ENCODE measurements at regions not wholly inside any gene's neighbourhood (a gene's known extent, or its start where the extent isn't known, plus 50 kb on each side); places are given as distances from the start of the nearest gene placed in this dataset.

DNA sequence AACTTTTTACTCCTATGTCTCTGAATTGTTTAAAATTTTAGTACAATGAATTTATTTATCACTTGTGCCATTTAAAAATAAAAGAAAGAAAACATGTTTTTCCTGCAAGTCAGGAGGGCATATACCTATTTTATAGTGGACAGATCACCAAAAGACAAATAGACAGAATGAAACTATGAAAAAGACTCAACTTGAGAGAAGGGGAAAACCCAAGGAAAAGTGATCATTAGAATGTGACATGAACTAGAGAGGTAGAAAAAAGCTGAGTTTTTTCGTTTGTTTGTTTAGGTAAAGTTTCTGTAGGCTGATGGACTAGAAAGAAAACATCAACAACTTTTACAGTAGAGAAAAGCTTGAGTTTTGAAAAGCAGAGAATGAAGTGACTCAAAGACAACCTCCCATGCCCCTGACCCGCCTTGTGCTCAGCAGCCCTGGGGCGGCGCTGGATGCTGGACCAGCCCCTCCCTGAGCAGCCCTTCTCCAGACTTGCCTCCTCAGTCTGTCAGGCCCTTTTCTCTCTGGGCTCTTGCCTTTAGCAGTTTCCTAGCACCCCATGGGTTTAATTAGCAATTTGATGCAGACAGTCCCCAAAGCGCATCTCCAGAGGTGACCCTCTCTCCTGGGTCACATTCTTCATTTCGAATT is 95.1 kb upstream of the ARID2 start:
- no peak overlapping the region for H3K27ac Mint-ChIP-seq (ENCODE audit: unreplicated experiment)
- H3K4me3 Mint-ChIP-seq (ENCODE audit: unreplicated experiment), result no peak overlapping the region
- no peak for DNase-seq (ENCODE audit: low spot score)
- TF ChIP-seq, protein P1, sequence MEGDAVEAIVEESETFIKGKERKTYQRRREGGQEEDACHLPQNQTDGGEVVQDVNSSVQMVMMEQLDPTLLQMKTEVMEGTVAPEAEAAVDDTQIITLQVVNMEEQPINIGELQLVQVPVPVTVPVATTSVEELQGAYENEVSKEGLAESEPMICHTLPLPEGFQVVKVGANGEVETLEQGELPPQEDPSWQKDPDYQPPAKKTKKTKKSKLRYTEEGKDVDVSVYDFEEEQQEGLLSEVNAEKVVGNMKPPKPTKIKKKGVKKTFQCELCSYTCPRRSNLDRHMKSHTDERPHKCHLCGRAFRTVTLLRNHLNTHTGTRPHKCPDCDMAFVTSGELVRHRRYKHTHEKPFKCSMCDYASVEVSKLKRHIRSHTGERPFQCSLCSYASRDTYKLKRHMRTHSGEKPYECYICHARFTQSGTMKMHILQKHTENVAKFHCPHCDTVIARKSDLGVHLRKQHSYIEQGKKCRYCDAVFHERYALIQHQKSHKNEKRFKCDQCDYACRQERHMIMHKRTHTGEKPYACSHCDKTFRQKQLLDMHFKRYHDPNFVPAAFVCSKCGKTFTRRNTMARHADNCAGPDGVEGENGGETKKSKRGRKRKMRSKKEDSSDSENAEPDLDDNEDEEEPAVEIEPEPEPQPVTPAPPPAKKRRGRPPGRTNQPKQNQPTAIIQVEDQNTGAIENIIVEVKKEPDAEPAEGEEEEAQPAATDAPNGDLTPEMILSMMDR (IDR thresholded peaks at IDR 0.05; ENCODE audit: unreplicated experiment), result no peak
- H3K27me3 Mint-ChIP-seq (ENCODE audit: unreplicated experiment), result peaks cover 2% of the 10 kb centered on the region
- H3K4me1 Mint-ChIP-seq (ENCODE audit: unreplicated experiment), result no peaks in the 10 kb centered on the region
- no peaks in the 10 kb centered on the region for H3K36me3 Mint-ChIP-seq (ENCODE audit: low read depth, unreplicated experiment)
- H3K9me3 Mint-ChIP-seq (ENCODE audit: unreplicated experiment), result no peaks in the 10 kb centered on the region

DNA sequence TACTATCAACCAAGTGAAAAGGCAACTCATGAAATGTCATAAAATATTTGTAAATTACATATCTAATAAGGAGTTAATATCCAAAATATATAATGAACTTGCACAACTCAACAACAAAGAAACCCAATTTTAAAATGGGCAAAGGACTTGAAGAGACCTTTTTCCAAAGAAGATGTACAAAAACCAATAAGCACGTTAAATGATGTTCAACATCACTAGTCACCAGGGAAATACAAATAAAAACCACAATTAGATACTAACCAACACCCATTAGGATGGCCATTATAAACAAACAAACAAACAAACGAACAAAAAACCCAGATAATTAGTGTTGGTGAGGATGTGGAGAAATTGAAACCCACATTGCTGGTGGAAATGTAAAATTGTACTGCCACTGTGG is 92.3 kb upstream of the ARID2 start:
- TF ChIP-seq, protein P1 (IDR thresholded peaks at IDR 0.05; ENCODE audit: unreplicated experiment), result no peak

DNA sequence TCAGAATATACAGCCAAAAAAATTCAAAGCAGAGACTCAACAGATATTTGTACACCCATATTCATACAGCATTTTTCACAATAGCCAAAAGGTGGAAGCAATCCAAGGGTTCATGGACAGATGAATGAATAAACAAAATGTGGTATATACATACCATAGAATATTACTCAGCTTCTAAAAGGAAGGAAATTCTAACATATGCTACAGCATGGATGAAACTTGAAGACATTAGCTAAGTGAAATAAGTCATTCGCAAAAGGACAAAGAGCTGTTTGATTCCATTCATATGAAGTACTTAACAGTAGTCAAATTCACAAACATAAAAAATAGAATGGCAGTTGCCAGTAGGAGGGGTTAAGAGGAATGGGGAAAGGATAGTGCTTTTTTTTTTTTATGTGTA is 91.8 kb upstream of the ARID2 start:
- Mint-ChIP-seq H3K9me3 (ENCODE audit: unreplicated experiment) (no peaks in the 10 kb centered on the region), H3K27me3 (ENCODE audit: unreplicated experiment) (no peaks in the 10 kb centered on the region), H3K27ac (ENCODE audit: unreplicated experiment) (no peak overlapping the region), H3K4me3 (ENCODE audit: unreplicated experiment) (no peak overlapping the region), H3K36me3 (ENCODE audit: low read depth, unreplicated experiment) (no peaks in the 10 kb centered on the region), H3K4me1 (ENCODE audit: unreplicated experiment) (no peaks in the 10 kb centered on the region)
- TF ChIP-seq, protein P1 (IDR thresholded peaks at IDR 0.05; ENCODE audit: unreplicated experiment), result no peak
- DNase-seq (ENCODE audit: low spot score), result no peak

More for the DNA sequence above, 92.3 kb upstream of the ARID2 start:
- Mint-ChIP-seq H3K27me3 (ENCODE audit: unreplicated experiment) (no peaks in the 10 kb centered on the region), H3K27ac (ENCODE audit: unreplicated experiment) (no peak overlapping the region), H3K9me3 (ENCODE audit: unreplicated experiment) (no peaks in the 10 kb centered on the region), H3K4me1 (ENCODE audit: unreplicated experiment) (no peaks in the 10 kb centered on the region), H3K36me3 (ENCODE audit: low read depth, unreplicated experiment) (no peaks in the 10 kb centered on the region), H3K4me3 (ENCODE audit: unreplicated experiment) (no peak overlapping the region)
- no peak for DNase-seq (ENCODE audit: low spot score)

DNA sequence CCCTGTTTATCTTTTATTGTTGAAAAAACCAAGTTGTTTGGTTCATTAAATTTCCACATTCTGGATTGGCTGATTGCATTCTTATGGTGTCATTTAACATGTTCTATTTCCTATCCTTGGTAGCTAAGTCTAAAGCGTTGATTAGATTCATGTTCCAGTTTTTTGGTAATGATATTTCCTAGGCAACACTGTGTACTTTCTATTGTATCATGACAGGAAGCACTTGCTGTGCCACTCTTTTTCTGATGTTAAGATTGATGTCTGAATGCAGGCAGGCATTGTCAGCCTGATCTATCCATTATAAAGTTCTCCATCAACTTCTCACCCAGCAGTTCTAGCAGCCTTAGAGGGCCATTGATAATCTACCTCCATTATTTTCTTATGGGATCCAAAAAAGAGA is 91.1 kb upstream of the ARID2 start:
- Mint-ChIP-seq H3K4me1 (ENCODE audit: unreplicated experiment) (no peaks in the 10 kb centered on the region), H3K4me3 (ENCODE audit: unreplicated experiment) (no peak overlapping the region), H3K9me3 (ENCODE audit: unreplicated experiment) (no peaks in the 10 kb centered on the region), H3K27ac (ENCODE audit: unreplicated experiment) (no peak overlapping the region), H3K27me3 (ENCODE audit: unreplicated experiment) (no peaks in the 10 kb centered on the region), H3K36me3 (ENCODE audit: low read depth, unreplicated experiment) (no peaks in the 10 kb centered on the region)
- DNase-seq (ENCODE audit: low spot score), result no peak
- TF ChIP-seq, protein P1 (IDR thresholded peaks at IDR 0.05; ENCODE audit: unreplicated experiment), result no peak

DNA sequence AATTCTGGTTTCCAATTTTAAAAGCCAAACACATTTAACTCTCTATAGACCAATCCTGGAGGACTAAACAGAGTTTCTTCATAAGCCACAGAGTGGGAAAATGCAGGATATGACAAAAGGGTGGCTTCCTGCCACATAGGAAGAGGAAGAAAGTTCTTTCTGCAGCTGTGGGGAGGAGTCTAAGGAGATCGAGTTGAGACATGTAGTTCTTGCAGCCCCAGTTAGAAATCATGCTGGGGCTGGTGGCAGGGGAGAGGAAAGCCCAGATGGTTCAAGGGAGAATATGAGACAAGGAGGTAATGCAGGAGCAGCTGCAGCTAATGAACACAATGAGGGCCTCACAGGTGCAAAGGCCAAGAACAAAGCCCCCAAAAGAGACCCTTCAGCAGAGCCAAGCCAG is 85.0 kb upstream of the ARID2 start:
- peaks cover 17% of the 10 kb centered on the region for H3K4me1 Mint-ChIP-seq (ENCODE audit: unreplicated experiment)
- no peak overlapping the region for H3K4me3 Mint-ChIP-seq (ENCODE audit: unreplicated experiment)
- H3K36me3 Mint-ChIP-seq (ENCODE audit: low read depth, unreplicated experiment), result no peaks in the 10 kb centered on the region
- DNase-seq (ENCODE audit: low spot score), result no peak
- peaks cover 3% of the 10 kb centered on the region for H3K27me3 Mint-ChIP-seq (ENCODE audit: unreplicated experiment)
- H3K27ac Mint-ChIP-seq (ENCODE audit: unreplicated experiment), result peak overlapping the region; percentile 44
- no peaks in the 10 kb centered on the region for H3K9me3 Mint-ChIP-seq (ENCODE audit: unreplicated experiment)
- TF ChIP-seq, protein P1 (IDR thresholded peaks at IDR 0.05; ENCODE audit: unreplicated experiment), result no peak

All from endothelial cell (in vitro differentiated cells).